Heart left ventricle (tissue), 16 donors: ENCODE measurements at regions not wholly inside any gene's neighbourhood (a gene's known extent, or its start where the extent isn't known, plus 50 kb on each side); places are given as distances from the start of the nearest gene placed in this dataset.

Experiments used
- ATAC-seq, 4 donors: fragments of 200-7000 bp; cut with Tn5 transposase; one replicate each; pipeline ENCODE4 v1.9.1; 2020 to 2022; ENCODE audit warnings: moderate library complexity in 4 of 4, mild to moderate bottlenecking in 3 of 4, moderate number of reproducible peaks in 1 of 4
- DNase-seq, 5 donors: peaks; one replicate each; pipeline ENCODE4 v3.0.0-alpha.2; 2020
- H3K27ac ChIP-seq, 12 donors: fragments of 200-600 bp; sonication (generic) in 4 of 12; one replicate each; pipeline versions ENCODE4 v1.5.0 to v1.8.0; 2016 to 2022; ENCODE audit warnings: mild to moderate bottlenecking in 2 of 12
- H3K27me3 ChIP-seq, 9 donors: fragments of 200-600 bp; sonication (generic) in 2 of 9; one replicate each; pipeline versions ENCODE4 v1.5.1 to v1.8.0; 2016 to 2022; ENCODE audit warnings: mild to moderate bottlenecking in 3 of 9
- H3K36me3 ChIP-seq, 9 donors: fragments of 200-600 bp; sonication (generic) in 2 of 9; one replicate each; pipeline versions ENCODE4 v1.5.0 to v1.8.0; 2018 to 2022; ENCODE audit warnings: mild to moderate bottlenecking in 2 of 9
- H3K4me1 ChIP-seq, 12 donors: fragments of 200-600 bp; sonication (generic) in 4 of 12; one replicate each; pipeline versions ENCODE4 v1.5.0 to v1.8.0; 2016 to 2022; ENCODE audit warnings: mild to moderate bottlenecking in 3 of 12
- H3K4me3 ChIP-seq, 12 donors: fragments of 200-600 bp; sonication (generic) in 4 of 12; one replicate each; pipeline versions ENCODE4 v1.5.0 to v1.8.0; 2017 to 2022; ENCODE audit warnings: mild to moderate bottlenecking in 9 of 12, moderate library complexity in 4 of 12
- H3K9me3 ChIP-seq, 12 donors: fragments of 200-600 bp; sonication (generic) in 4 of 12; one replicate each; pipeline versions ENCODE4 v1.5.0 to v1.8.0; 2016 to 2022; ENCODE audit warnings: mild to moderate bottlenecking in 1 of 12
- POLR2A ChIP-seq, 2 donors: fragments of 450-650 bp; IDR thresholded peaks; one replicate each; pipeline ENCODE4 v1.6.1; 2017; ENCODE audit warnings: antibody characterized with exemption in 2 of 2, mild to moderate bottlenecking in 2 of 2, moderate library complexity in 2 of 2
- WGBS, 4 donors: extraction: QIAGEN DNeasy Blood & Tissue Kit in 2 of 4; methylation state at CpG; one replicate each; pipeline versions ENCODE4 v1.1.5 to v1.1.7; 2013 to 2018; 5-methylcytosine and 5-hydroxymethylcytosine counted together
- intact Hi-C, 10 donors: fragments of 100-400 bp; cut with DNase I; formaldehyde crosslinking; loops; one replicate each; pipeline versions ENCODE4 v1.11.1 to v1.14.2; 2022
- TF ChIP-seq, protein P1 (sequence below), 12 donors: fragments of 200-600 bp; sonication (generic) in 4 of 12; IDR thresholded peaks; one replicate each; pipeline versions ENCODE4 v1.5.0 to v1.8.0; 2018 to 2022; ENCODE audit warnings: antibody characterized with exemption in 12 of 12, mild to moderate bottlenecking in 5 of 12
- donor health status: ischemic (EF 13 %, LVEDD 7.1; RV severe dilation, severe dysfunction).
- donor health status: healthy with polysubstance abuse.
- donor health status: DM: no; HTN: yes; CAD: no.
- donor health status: DM: no; HTN: no; CAD: no.
- donor health status: ischemic (EF 25% LVEDD 6.9; RV normal size, moderate dysfunction).
- donor health status: ischemic (EF 25% LVEDD 5.7; RV mildly dilated, moderate dysfunction).
- donor health status: healthy.
- donor health status: DM: yes; HTN: yes; CAD: no.
- donor health status: ischemic (EF 35%, LVEDD 5.7; RV mildly dilated, moderate dysfunction).
- donor health status: nonischemic (EF 11% LVEDD 7.7; RV severe dilation, severe dysfunction).
- donor health status: DM: yes; HTN: yes; CAD: no.
- donor health status: PGD.
- donor health status: ischemic (EF 29% LVEDD 5.4; RV normal size, mild dysfunction).
- donor health status: nonischemic (EF 23%, LVEDD 6.1; RV moderate dilation, normal function).

DNA sequence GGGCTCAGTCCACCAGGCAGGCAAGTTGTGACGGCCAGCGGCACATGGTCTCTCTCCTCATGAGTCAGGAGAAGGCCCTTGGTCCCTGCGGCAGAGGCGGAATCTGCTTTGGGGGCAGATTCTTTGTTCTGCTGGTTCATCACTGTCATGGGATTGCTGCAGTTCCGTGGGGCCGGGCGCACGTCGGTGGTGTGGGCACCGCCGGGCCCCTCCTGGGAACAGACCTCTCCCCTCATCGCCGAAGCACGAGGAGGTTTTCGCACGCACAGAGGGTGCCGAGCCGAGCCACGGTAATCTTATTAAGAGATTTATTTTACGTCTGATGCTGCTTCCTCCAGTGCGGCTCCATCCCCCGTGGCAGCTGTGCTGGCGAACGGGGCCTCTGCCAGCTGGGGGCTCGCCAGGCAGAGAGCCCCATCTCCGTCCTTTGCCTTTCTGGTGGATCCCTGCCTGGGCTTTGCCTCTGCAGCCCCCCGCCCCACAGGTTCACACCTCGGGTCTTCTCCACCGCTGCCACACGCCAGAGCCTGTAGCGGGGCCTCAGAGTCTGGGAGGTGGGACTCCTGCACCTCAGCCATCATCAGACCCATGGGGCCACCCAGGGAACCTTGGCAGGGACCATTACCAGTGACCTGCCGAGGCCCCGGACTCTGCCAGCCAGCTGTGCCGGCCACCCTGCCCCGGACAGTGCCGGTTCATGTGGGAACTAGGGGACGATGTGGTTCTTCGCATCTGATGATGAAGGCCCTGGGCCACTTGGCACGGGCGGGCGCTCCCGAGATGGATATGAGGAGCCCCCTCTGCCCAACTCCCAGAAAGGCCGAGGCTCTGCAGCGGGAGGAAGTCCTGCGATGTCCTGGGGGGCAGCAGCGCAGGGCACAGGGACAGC lies 86.7 kb upstream of the NKX1-1 start:
- intact Hi-C loops, result no loop called here
- Histone ChIP-seq H3K4me3 (no peak overlapping the region), H3K27ac (no peak overlapping the region), H3K9me3 (no peaks in the 10 kb centered on the region), H3K27me3 (peaks cover 12 to 61% (median 29%) of the 10 kb centered on the region in 9 donors), H3K36me3 (no peaks in the 10 kb centered on the region), H3K4me1 (no peaks in the 10 kb centered on the region)
- TF ChIP-seq, protein P1, sequence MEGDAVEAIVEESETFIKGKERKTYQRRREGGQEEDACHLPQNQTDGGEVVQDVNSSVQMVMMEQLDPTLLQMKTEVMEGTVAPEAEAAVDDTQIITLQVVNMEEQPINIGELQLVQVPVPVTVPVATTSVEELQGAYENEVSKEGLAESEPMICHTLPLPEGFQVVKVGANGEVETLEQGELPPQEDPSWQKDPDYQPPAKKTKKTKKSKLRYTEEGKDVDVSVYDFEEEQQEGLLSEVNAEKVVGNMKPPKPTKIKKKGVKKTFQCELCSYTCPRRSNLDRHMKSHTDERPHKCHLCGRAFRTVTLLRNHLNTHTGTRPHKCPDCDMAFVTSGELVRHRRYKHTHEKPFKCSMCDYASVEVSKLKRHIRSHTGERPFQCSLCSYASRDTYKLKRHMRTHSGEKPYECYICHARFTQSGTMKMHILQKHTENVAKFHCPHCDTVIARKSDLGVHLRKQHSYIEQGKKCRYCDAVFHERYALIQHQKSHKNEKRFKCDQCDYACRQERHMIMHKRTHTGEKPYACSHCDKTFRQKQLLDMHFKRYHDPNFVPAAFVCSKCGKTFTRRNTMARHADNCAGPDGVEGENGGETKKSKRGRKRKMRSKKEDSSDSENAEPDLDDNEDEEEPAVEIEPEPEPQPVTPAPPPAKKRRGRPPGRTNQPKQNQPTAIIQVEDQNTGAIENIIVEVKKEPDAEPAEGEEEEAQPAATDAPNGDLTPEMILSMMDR (IDR thresholded peaks at IDR 0.05), result no peak
- TF ChIP-seq POLR2A (IDR thresholded peaks at IDR 0.05), result no peak
- 55 to 72% (median 63%) methylated on average over 30 to 46 of the region's 46 CpGs for WGBS, 4 donors
- DNase-seq (peak in 1 of 5 donors; percentile 10), ATAC-seq (no peak)

DNA sequence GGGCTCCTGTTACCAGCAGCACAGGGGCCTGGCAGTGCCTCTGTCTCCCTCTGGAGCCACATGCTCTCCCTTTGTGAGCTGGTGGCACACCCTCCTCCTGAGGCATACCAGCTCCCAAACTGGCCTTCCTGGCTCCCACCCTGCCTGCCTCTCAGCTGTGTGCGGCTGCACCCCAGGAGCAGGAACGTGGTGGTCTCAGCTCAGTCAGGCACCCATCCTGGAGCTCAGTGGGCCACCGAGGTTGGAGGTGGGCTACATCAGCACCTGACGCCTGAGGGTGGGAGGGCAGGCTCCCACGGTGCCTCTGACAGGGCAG lies 85.9 kb upstream of the NKX1-1 start:
- peak in 1 of 5 donors; percentile 10 for DNase-seq
- H3K27me3 ChIP-seq, result peaks cover 12 to 61% (median 29%) of the 10 kb centered on the region in 9 donors
- H3K4me3 ChIP-seq, result no peak overlapping the region
- H3K36me3 ChIP-seq, result no peaks in the 10 kb centered on the region
- no peak overlapping the region for H3K27ac ChIP-seq
- no peak for ATAC-seq
- H3K9me3 ChIP-seq, result no peaks in the 10 kb centered on the region
- TF ChIP-seq POLR2A (IDR thresholded peaks at IDR 0.05), result no peak
- TF ChIP-seq, protein P1 (IDR thresholded peaks at IDR 0.05), result no peak
- intact Hi-C loops, result no loop called here
- H3K4me1 ChIP-seq, result no peaks in the 10 kb centered on the region
- WGBS, 4 donors, result 69 to 82% (median 75%) methylated on average over 4 to 5 of the region's 5 CpGs

DNA sequence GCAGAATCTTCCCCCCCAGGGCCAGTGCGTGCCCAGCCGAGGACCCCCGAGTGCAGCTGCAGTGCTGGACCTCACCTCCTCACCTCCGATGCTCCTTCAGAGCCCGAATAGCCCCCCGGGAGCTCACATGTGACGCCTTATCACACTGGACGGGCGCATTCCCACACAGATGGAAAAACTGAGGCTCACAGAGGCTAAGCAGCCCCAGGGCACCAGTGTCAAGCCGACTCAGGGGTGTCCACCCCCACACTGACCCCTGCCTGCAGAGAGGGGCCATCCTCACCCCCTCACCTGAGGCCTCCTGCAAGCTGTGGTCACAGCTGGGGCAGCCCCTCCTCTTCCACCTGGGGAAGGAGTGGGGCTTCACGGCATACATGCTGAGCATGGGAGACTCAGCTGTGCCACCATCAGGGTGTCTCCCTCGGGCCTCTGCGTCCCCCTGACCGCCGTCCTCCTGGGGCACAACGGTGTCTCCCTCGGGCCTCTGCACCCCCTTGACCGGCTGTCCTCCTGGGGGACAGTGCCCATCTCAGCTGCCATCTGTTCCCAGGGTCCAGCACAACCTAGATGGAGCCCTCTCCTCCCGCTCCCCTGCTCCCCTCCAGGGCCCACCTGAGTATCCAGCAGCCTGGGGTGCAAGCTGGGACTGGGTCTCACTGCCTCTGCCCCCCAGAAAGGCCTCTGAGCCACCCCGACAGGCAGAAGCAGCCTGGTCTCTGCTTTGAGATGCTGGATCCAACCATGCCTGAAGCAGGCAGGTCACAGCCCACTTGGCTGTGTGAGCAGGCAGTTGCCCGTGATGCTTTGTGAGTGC lies 85.3 kb upstream of the NKX1-1 start:
- H3K9me3 ChIP-seq, result peaks cover 0 to 2% (median 0%) of the 10 kb centered on the region in 12 donors
- WGBS, 4 donors, result 85 to 90% (median 88%) methylated on average over 9 to 21 of the region's 21 CpGs
- TF ChIP-seq POLR2A (IDR thresholded peaks at IDR 0.05), result no peak
- TF ChIP-seq, protein P1 (IDR thresholded peaks at IDR 0.05), result no peak
- H3K27me3 ChIP-seq, result peaks cover 12 to 61% (median 29%) of the 10 kb centered on the region in 9 donors
- intact Hi-C loops, result no loop called here
- ATAC-seq (no peak), DNase-seq (peak in 1 of 5 donors; percentile 13)
- no peaks in the 10 kb centered on the region for H3K4me1 ChIP-seq
- no peaks in the 10 kb centered on the region for H3K36me3 ChIP-seq
- H3K4me3 ChIP-seq, result no peak overlapping the region
- no peak overlapping the region for H3K27ac ChIP-seq
